Activated naive CD4-positive, alpha-beta T cell (primary cell): ENCODE measurements at regions not wholly inside any gene's neighbourhood (a gene's known extent, or its start where the extent isn't known, plus 50 kb on each side); places are given as distances from the start of the nearest gene placed in this dataset.
"Not testable (repeated sequence)": the region's sequence is repeated elsewhere in the genome, so short reads cannot be mapped to it uniquely, and the experiment has no call there.

ENCODE experiments used
- DNase-seq, 4 experiments: peaks; one replicate each; lab custom pipeline; 2025; lab: John Stamatoyannopoulos, UW

- DNase-seq, result not testable (repeated sequence)
These were observed 281.8 kb downstream of the QKI start for GRCh38 chr6:163696311-163696710.

GRCh38 chr6:163695414-163695864 is 280.9 kb downstream of the QKI start:
- DNase-seq, result no peak

- no peak for DNase-seq
These were observed 280.5 kb downstream of the QKI start for GRCh38 chr6:163694988-163695398.

- DNase-seq, result no peak
These were observed 279.6 kb downstream of the QKI start for GRCh38 chr6:163694072-163694471.

- DNase-seq, result no peak
These were observed 276.5 kb downstream of the QKI start for GRCh38 chr6:163691049-163691448.

- DNase-seq, result no peak
These were observed 274.3 kb downstream of the QKI start for GRCh38 chr6:163688739-163689362.

- DNase-seq, result no peak
These were observed 272.6 kb downstream of the QKI start for GRCh38 chr6:163687075-163687474.

- no peak for DNase-seq
These were observed 271.8 kb downstream of the QKI start for GRCh38 chr6:163686301-163686700.

- no peak for DNase-seq
These were observed 268.6 kb downstream of the QKI start for GRCh38 chr6:163683105-163683622.

GRCh38 chr6:163679753-163680152 is 265.2 kb downstream of the QKI start:
- DNase-seq, result no peak

- DNase-seq, result no peak
These were observed 264.6 kb downstream of the QKI start for GRCh38 chr6:163679012-163679660.

- no peak for DNase-seq
These were observed 261.1 kb downstream of the QKI start for GRCh38 chr6:163675611-163676010.

GRCh38 chr6:163672710-163673109 is 258.2 kb downstream of the QKI start:
- DNase-seq, result no peak

- no peak for DNase-seq
These were observed 257.3 kb downstream of the QKI start for GRCh38 chr6:163671791-163672190.

GRCh38 chr6:163671355-163671754 is 256.8 kb downstream of the QKI start:
- DNase-seq, result no peak

- DNase-seq, result no peak
These were observed 255.8 kb downstream of the QKI start for GRCh38 chr6:163670336-163670735.

GRCh38 chr6:163668061-163668426 is 253.5 kb downstream of the QKI start:
- no peak for DNase-seq

GRCh38 chr6:163667372-163668060 is 253.0 kb downstream of the QKI start:
- DNase-seq, result no peak

- DNase-seq, result no peak
These were observed 250.9 kb downstream of the QKI start for GRCh38 chr6:163665464-163665863.

GRCh38 chr6:163663575-163663974 is 249.1 kb downstream of the QKI start:
- DNase-seq, result no peak

- no peak for DNase-seq
These were observed 248.2 kb downstream of the QKI start for GRCh38 chr6:163662604-163663225.

GRCh38 chr6:163661272-163661671 is 246.8 kb downstream of the QKI start:
- no peak for DNase-seq

GRCh38 chr6:163659803-163660202 is 245.3 kb downstream of the QKI start:
- no peak for DNase-seq
